NOMO-1 treated with DMSO at 0.1 percent for 48 hours (cell line): ENCODE measurements at regions not wholly inside any gene's neighbourhood (a gene's known extent, or its start where the extent isn't known, plus 50 kb on each side); places are given as distances from the start of the nearest gene placed in this dataset.

Experiments
- DNase-seq: peaks from one replicate; lab custom pipeline; 2025; ENCODE audit not compliant: unreplicated experiment; lab: John Stamatoyannopoulos, UW

- DNase-seq = no peak
These were observed 109.7 kb downstream of the TMTC3 start for GRCh38 chr12:88251798-88252197.

GRCh38 chr12:88253371-88253978, 111.4 kb downstream of the TMTC3 start:
- no peak for DNase-seq

- DNase-seq = no peak
These were observed 113.1 kb downstream of the TMTC3 start for GRCh38 chr12:88255224-88255623.

- DNase-seq = no peak
These were observed 113.7 kb downstream of the TMTC3 start for GRCh38 chr12:88255847-88256246.

- DNase-seq = no peak
These were observed 116.3 kb downstream of the TMTC3 start for GRCh38 chr12:88258396-88258795.

- DNase-seq = no peak
These were observed 124.8 kb downstream of the TMTC3 start for GRCh38 chr12:88266806-88267360.

GRCh38 chr12:88267630-88268029, 125.5 kb downstream of the TMTC3 start:
- no peak for DNase-seq

GRCh38 chr12:88272456-88272855, 130.3 kb downstream of the TMTC3 start:
- no peak for DNase-seq

GRCh38 chr12:88273450-88273849, 131.3 kb downstream of the TMTC3 start:
- no peak for DNase-seq

GRCh38 chr12:88273875-88274274, 131.8 kb downstream of the TMTC3 start:
- DNase-seq = no peak

GRCh38 chr12:88291498-88292131, 149.5 kb downstream of the TMTC3 start:
- no peak for DNase-seq

- DNase-seq = no peak
These were observed 156.0 kb downstream of the TMTC3 start for GRCh38 chr12:88298014-88298682.

GRCh38 chr12:88298761-88299242, 156.7 kb downstream of the TMTC3 start:
- DNase-seq = no peak

GRCh38 chr12:88299567-88300101, 157.5 kb downstream of the TMTC3 start:
- no peak for DNase-seq

GRCh38 chr12:88300931-88301330, 158.8 kb downstream of the TMTC3 start:
- DNase-seq = no peak

GRCh38 chr12:88303335-88303734, 161.2 kb downstream of the TMTC3 start:
- DNase-seq = no peak

GRCh38 chr12:88305254-88305890, 163.3 kb downstream of the TMTC3 start:
- DNase-seq = no peak

- DNase-seq = no peak
These were observed 164.5 kb downstream of the TMTC3 start for GRCh38 chr12:88306471-88307069.

- DNase-seq = no peak
These were observed 165.9 kb downstream of the TMTC3 start for GRCh38 chr12:88307961-88308360.

- no peak for DNase-seq
These were observed 166.7 kb downstream of the TMTC3 start for GRCh38 chr12:88308825-88309224.

GRCh38 chr12:88309546-88309945, 167.4 kb downstream of the TMTC3 start:
- DNase-seq = no peak
